ENCODE measurements at regions not wholly inside any gene's neighbourhood (a gene's known extent, or its start where the extent isn't known, plus 50 kb on each side); places are given as distances from the start of the nearest gene placed in this dataset.

DNA sequence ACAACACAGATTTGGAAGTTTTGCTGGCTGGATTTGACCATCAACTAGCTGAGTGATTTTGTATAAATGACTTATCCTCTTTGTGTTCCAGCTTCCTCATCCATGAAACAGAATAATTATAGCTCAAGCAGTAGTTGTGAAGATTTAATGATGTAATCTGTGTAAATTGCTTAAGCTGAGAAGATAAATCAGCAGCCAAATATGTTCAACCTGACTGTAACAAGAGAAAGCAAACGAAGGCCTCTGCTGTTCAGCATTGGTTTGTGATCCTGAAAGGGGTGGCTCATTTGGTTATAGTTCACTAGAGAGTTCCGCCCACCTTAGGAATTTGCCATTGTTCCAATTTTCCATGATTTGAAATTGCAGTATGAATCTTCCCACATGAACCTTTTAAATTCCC lies 75.7 kb upstream of the CCDC112 start:
- H3K4me3 Mint-ChIP-seq = no peak overlapping the region
- DNase-seq (ENCODE audit: low spot score) (no peak), ATAC-seq (no peak)
- peaks cover 0 to 10% of the 10 kb centered on the region in 2 donors for H3K27me3 Mint-ChIP-seq
- no peaks in the 10 kb centered on the region for H3K9me3 Mint-ChIP-seq
- no peaks in the 10 kb centered on the region for H3K36me3 Mint-ChIP-seq
- H3K4me1 Mint-ChIP-seq (ENCODE audit: low read depth in 2 of 2) = peaks cover 4 to 5% of the 10 kb centered on the region in 2 donors
- H3K27ac Mint-ChIP-seq = no peak overlapping the region

DNA sequence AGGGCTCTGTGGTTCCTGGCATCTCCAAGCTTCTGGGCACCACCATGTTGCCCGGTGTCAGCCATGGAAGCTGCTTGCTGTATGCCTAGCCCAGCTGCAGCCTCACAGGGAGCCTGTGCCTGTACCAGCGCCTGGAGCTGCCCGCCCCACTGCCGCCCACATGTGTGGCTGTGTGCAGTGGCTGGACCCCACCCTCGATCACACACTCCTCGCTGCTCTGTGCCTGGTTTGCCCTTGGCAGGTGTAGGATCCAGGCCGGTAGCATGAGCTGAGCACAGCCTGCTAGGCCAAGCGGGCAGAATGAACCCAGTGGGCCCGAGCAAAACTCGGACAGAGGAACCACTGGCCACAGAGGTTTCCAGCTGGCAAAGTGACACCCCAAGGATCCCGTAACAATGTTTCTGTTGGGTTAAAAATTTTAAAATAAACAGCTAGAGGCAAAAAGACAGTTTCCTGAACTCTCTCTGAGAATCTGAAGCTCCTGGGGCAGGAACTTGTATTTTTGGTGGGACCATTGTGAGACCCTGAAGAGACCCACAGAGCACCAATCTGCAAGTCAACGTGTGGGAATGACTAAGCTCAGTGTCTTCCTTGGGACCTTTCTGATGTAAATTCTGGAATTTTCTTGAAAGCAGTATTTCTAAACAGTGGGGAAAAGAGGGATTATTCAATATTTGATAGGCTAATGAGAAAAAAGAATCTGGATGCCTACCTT lies 73.1 kb upstream of the CCDC112 start:
- no peaks in the 10 kb centered on the region for H3K9me3 Mint-ChIP-seq
- peaks cover 8 to 13% of the 10 kb centered on the region in 2 donors for H3K27me3 Mint-ChIP-seq
- H3K4me1 Mint-ChIP-seq (ENCODE audit: low read depth in 2 of 2) = no peaks in the 10 kb centered on the region

DNA sequence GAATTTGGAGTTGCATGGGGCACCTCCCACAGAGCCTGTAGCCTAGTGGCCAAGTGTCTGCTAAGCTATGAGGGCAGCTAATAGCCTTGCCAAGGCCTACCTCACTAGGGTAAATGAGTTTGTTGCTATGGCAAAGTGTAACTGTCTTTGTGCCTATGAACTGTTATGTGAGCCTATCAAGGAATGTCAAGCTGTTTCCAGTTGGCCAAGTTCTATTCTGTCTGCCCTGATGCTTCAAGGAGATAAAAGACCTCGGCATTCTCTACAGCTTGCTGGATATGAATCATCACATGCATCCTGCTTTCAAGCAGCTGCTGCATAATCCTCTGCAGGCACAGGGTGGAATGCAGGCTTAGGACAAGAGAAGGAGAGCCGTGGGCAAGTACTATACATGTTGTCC lies 69.8 kb upstream of the CCDC112 start:
- peaks cover 8 to 11% of the 10 kb centered on the region in 2 donors for H3K27me3 Mint-ChIP-seq
- H3K27ac Mint-ChIP-seq = no peak overlapping the region
- no peaks in the 10 kb centered on the region for H3K9me3 Mint-ChIP-seq
- no peak for ATAC-seq
- H3K4me1 Mint-ChIP-seq (ENCODE audit: low read depth in 2 of 2) = no peaks in the 10 kb centered on the region
- no peak for DNase-seq (ENCODE audit: low spot score)
- no peaks in the 10 kb centered on the region for H3K36me3 Mint-ChIP-seq
- no peak overlapping the region for H3K4me3 Mint-ChIP-seq

More for the DNA sequence above, 73.1 kb upstream of the CCDC112 start:
- Mint-ChIP-seq H3K27ac (no peak overlapping the region), H3K4me3 (no peak overlapping the region), H3K36me3 (no peaks in the 10 kb centered on the region)
- DNase-seq (ENCODE audit: low spot score) (no peak), ATAC-seq (peak in 1 of 2 donors; percentile 57)

DNA sequence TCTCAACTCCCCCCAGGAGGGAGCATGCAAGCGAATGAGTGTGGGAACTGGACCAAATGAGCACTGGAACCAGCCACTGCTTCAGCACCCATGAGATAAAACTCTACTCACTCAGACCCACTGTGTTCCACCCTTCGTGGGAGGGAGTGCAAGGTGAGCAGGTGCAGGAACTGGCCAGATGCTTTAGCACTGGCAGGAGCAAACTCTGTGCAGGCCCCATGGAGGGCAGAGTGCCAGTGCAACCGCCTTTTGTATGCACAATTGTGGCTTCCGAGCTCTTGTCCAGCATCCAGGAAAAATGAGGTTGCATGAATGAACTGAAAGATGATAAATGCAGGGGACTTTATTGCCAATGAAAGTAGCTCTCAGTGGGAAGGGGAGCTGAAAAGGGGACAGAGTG lies 67.4 kb upstream of the CCDC112 start:
- DNase-seq (ENCODE audit: low spot score) (no peak), ATAC-seq (no peak)
- Mint-ChIP-seq H3K4me1 (ENCODE audit: low read depth in 2 of 2) (no peaks in the 10 kb centered on the region), H3K27ac (no peak overlapping the region), H3K36me3 (no peaks in the 10 kb centered on the region), H3K4me3 (no peak overlapping the region), H3K27me3 (peaks cover 8 to 13% of the 10 kb centered on the region in 2 donors), H3K9me3 (no peaks in the 10 kb centered on the region)

DNA sequence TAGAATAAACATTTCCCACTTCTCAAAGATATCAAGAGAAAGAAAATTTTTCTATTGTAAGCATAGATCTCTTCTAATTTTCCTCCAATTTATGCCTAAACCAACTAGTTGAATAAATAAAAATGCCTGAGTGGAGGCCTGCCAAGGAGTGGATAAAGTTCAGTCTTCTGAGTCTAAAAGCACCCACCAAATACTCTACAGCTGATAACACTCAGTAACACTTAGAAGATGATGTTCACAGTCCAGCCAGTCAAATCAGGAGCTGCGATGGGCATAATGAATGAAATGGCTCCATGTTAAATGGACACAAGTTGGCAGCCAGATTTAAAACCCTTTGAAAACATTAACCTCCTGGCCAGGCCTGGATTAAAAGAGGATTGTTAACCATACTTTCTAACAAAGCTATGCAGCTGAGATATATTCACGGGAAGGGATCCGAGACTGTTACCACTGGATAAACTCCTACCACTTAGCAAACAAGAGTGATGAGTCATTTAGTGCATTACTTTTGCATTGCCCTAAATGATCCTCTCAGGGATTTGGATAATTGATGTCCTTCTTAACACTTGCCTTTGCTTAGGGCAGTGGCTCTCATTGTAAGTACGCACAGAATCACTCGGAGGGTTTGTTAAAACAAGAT lies 63.7 kb upstream of the CCDC112 start:
- no peaks in the 10 kb centered on the region for H3K36me3 Mint-ChIP-seq
- no peaks in the 10 kb centered on the region for H3K9me3 Mint-ChIP-seq
- DNase-seq (ENCODE audit: low spot score) (no peak), ATAC-seq (no peak)
- no peaks in the 10 kb centered on the region for H3K4me1 Mint-ChIP-seq (ENCODE audit: low read depth in 2 of 2)
- no peak overlapping the region for H3K4me3 Mint-ChIP-seq
- H3K27me3 Mint-ChIP-seq = peaks cover 7 to 15% of the 10 kb centered on the region in 2 donors
- no peak overlapping the region for H3K27ac Mint-ChIP-seq

DNA sequence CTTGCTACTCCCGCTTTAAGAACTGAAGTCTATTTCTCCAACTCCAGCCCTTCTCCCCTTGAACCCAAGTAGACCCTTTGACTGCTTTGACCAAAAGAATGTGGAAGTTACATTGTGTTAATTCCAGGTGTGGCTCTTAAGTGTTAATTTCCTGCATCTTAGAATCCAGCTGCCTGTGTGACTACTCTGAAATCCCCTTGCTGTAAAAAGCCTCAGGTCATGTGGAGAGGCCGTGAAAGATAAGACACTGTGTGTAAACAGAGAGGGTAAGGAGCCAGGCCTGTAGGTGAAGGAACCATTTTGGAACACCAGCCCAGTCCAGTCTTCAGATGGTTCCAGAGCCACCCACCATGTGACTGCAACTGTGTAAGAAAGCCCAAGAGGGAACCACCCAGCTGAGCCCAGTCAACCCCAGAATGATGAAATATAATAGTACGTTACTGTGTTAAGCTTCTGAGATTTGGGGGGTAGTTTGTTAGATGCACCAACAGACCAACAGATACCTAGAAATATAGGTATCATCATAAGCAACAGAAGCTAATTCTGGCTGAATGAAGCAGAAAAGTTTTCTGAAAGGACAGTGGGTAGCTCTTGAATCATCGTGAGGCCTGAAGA lies 59.4 kb upstream of the CCDC112 start:
- H3K4me1 Mint-ChIP-seq (ENCODE audit: low read depth in 2 of 2) = no peaks in the 10 kb centered on the region
- no peaks in the 10 kb centered on the region for H3K36me3 Mint-ChIP-seq
- no peak for ATAC-seq
- DNase-seq (ENCODE audit: low spot score) = no peak
- H3K27me3 Mint-ChIP-seq = peaks cover 11 to 13% of the 10 kb centered on the region in 2 donors
- H3K27ac Mint-ChIP-seq = no peak overlapping the region
- no peaks in the 10 kb centered on the region for H3K9me3 Mint-ChIP-seq
- H3K4me3 Mint-ChIP-seq = no peak overlapping the region

DNA sequence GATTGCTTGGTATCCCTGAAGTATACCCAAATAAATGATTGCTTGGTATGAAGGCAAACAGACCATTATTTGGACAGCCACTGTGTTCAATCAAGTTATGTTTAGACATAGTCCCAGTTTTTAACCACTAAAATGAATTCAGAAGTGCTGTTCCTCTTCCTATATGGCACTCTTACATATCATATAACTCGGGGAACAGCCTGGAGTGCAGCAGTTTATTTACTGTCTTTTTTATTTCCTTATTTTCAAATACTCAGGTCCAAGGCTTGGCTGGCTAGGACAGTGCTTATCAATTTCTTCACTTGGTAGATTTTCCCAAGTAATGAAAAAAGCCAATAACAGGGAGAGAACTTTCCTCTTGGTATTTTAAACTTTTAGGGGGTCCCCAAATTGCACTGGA lies 58.6 kb upstream of the CCDC112 start:
- Mint-ChIP-seq H3K27me3 (peaks cover 12 to 13% of the 10 kb centered on the region in 2 donors), H3K9me3 (no peaks in the 10 kb centered on the region), H3K4me3 (no peak overlapping the region), H3K36me3 (no peaks in the 10 kb centered on the region), H3K4me1 (ENCODE audit: low read depth in 2 of 2) (no peaks in the 10 kb centered on the region), H3K27ac (no peak overlapping the region)
- ATAC-seq (no peak), DNase-seq (ENCODE audit: low spot score) (no peak)

DNA sequence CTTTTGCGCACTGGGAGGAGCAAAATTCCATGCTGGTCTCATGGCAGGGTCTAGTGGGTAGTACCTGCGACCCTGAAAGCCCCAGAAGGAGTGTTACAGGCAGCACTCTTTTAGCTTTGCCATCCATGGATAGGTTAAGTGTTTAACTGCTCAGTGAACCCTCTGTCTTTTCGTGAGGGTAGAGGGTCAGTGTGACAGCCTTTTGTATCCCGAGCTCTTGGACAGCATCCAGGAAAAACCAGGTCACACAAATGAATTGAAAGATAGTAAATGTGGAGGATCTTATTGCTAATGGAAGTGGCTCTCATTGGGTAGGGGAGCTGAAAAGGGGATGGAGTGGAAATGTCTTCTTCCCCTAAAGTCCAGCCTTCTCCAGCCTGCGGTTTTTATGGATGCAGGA lies 57.8 kb upstream of the CCDC112 start:
- H3K36me3 Mint-ChIP-seq = no peaks in the 10 kb centered on the region
- ATAC-seq (no peak), DNase-seq (ENCODE audit: low spot score) (no peak)
- no peak overlapping the region for H3K4me3 Mint-ChIP-seq
- H3K27me3 Mint-ChIP-seq = peaks cover 11 to 13% of the 10 kb centered on the region in 2 donors
- H3K4me1 Mint-ChIP-seq (ENCODE audit: low read depth in 2 of 2) = no peaks in the 10 kb centered on the region
- H3K27ac Mint-ChIP-seq = no peak overlapping the region
- H3K9me3 Mint-ChIP-seq = no peaks in the 10 kb centered on the region

DNA sequence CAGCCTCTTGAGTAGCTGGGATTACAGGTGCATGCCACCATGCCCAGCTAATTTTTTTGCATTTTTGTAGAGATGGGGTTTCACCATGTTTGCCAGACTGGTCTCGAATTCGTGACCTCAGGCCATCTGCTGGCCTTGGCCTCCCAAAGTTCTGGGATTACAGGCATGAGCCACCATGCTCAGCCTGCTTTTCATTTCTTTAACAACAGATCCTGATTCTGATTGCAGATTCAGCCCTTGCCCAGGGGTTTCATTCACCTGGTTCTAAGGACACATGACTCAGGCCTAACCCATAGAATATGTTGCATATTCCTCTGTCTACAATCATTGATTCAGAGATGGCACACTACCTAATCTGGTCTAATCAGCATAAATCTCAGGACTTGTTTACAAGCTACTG lies 56.1 kb upstream of the CCDC112 start:
- Mint-ChIP-seq H3K4me3 (no peak overlapping the region), H3K27me3 (peaks cover 13 to 15% of the 10 kb centered on the region in 2 donors), H3K27ac (no peak overlapping the region), H3K9me3 (no peaks in the 10 kb centered on the region), H3K4me1 (ENCODE audit: low read depth in 2 of 2) (no peaks in the 10 kb centered on the region), H3K36me3 (no peaks in the 10 kb centered on the region)
- ATAC-seq = no peak
- no peak for DNase-seq (ENCODE audit: low spot score)

DNA sequence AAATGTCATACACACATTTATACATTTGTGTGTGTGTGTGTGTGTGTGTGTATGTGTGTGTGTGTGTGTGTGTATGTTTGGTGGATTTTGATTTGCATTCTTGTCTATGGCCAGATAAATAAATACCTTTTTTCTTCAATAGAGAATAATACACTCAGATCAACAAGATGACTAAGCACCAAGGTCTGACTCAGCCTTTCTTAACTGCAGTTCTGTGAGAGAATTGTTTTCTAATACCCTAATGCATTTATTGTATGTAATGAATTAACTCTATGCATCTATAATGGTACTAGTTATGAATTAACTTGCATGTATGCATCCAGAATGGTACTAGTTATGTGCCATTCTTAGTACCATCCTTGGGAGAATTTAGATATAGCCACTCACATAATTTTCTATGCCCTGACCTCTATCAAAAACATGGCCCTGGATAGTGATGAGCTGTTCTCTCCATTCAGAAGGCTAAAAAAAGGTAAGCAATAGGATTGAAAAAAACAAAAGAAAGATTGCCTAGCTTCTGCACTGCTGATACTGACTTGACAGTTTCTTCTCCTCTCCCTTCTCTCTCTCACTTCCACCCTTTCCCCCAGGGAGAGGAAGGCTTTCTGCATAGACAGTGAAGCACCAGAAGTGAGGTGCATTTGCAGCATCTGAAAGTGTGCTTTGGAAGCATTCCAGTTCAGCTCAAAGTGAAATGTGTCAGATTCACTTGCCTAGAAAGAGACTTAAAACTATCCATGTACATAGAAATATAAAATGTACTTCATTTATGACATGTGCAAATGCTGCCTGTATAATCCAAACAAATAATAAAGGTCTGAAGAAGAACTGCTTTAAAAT lies 55.1 kb upstream of the CCDC112 start:
- H3K4me1 Mint-ChIP-seq (ENCODE audit: low read depth in 2 of 2) = no peaks in the 10 kb centered on the region
- no peaks in the 10 kb centered on the region for H3K9me3 Mint-ChIP-seq
- H3K36me3 Mint-ChIP-seq = no peaks in the 10 kb centered on the region
- no peak overlapping the region for H3K4me3 Mint-ChIP-seq
- H3K27ac Mint-ChIP-seq = no peak overlapping the region
- no peak for DNase-seq (ENCODE audit: low spot score)
- H3K27me3 Mint-ChIP-seq = peaks cover 13 to 17% of the 10 kb centered on the region in 2 donors
- ATAC-seq = no peak

DNA sequence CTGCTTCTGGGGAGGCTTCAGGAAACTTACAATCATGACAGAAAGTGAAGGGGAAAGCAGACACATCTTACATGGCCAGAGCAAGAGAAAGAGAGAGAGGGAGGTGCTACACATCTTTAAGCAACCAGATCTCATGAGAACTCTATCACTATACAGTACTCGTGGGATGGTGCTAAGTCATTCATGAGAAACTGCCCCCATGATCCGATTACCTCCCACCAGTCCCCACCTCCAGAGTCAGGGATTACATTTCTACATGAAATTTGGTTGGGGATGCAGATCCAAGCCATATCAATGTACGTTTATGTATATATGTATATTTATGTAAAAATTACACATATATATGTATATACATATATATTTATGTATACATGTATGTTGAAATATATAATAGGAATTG lies 54.4 kb upstream of the CCDC112 start:
- no peak overlapping the region for H3K4me3 Mint-ChIP-seq
- H3K27ac Mint-ChIP-seq = no peak overlapping the region

DNA sequence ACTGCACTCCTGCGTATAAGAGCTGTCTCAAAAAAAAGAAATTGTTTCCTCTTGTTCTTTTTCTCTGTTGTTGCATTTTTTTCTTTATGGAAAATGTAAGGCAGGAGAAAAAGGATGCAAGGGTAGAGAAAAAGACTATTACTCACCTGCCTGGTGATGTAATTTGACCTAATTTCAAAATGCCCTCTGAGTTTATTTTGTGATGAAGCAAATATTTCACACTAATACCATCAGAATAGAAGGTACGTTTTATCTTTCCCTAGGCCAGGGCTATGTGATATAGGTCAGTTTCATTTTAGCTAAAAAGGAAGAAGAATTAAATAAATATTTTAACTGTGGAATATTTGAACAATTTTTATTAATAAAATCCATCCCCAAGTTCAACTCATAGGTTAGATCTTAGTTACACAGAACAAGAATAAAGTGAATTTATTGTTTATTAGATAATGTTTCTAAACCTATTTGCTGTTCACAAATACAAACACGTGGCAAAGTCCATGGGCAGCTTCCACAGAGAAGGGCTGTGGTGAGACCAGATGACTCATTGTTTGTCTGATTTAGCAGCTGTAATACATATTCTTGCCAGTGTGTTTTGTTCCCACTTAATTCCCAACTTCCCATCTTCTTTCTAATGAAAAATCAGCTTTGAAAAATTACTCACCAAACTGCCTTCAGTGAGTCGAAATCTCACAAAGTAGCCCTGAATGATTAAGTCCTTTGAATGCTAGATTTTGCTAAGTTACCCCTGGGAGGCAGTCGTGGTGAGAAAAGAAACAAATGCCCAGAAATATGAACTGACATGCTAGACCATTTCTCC lies 52.8 kb upstream of the CCDC112 start:
- Mint-ChIP-seq H3K4me3 (no peak overlapping the region), H3K27me3 (peaks cover 22 to 26% of the 10 kb centered on the region in 2 donors), H3K4me1 (ENCODE audit: low read depth in 2 of 2) (no peaks in the 10 kb centered on the region), H3K9me3 (no peaks in the 10 kb centered on the region), H3K36me3 (no peaks in the 10 kb centered on the region), H3K27ac (no peak overlapping the region)
- ATAC-seq (no peak), DNase-seq (ENCODE audit: low spot score) (no peak)

More for the DNA sequence above, 54.4 kb upstream of the CCDC112 start:
- Mint-ChIP-seq H3K36me3 (no peaks in the 10 kb centered on the region), H3K4me1 (ENCODE audit: low read depth in 2 of 2) (no peaks in the 10 kb centered on the region), H3K9me3 (no peaks in the 10 kb centered on the region), H3K27me3 (peaks cover 18 to 23% of the 10 kb centered on the region in 2 donors)
- ATAC-seq = no peak
- no peak for DNase-seq (ENCODE audit: low spot score)

DNA sequence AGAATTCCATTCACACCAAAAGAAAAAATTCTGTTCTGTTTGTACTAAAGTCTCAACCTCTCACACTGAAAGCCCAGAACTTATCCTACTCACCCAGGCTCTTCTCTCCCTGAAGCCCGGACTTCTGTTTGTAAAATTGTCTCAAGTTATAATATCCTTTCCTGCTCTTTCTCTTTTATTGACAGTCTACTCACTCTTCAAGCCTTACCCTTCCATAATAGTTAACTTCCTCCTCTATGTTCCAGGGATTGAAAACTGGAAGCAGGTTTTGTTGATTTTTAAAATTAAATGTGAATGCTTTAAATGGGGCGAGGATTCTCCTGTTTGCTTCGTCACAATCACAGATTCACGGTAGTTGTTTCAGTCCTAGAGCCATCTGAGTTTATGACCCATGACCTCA lies 51.7 kb upstream of the CCDC112 start:
- Mint-ChIP-seq H3K9me3 (no peaks in the 10 kb centered on the region), H3K4me1 (ENCODE audit: low read depth in 2 of 2) (no peaks in the 10 kb centered on the region), H3K27me3 (peaks cover 26% of the 10 kb centered on the region in 2 donors), H3K27ac (no peak overlapping the region), H3K4me3 (no peak overlapping the region), H3K36me3 (no peaks in the 10 kb centered on the region)
- DNase-seq (ENCODE audit: low spot score) (no peak), ATAC-seq (no peak)
